ENCODE measurements at regions not wholly inside any gene's neighbourhood (a gene's known extent, or its start where the extent isn't known, plus 50 kb on each side); places are given as distances from the start of the nearest gene placed in this dataset.
"Not testable (repeated sequence)": the region's sequence is repeated elsewhere in the genome, so short reads cannot be mapped to it uniquely, and the experiment has no call there.

- DNase-seq (ENCODE audit: low read depth in 4 of 4, low spot score in 3 of 4): no peak
Measured at GRCh38 chr18:27313678-27314077, 128.6 kb upstream of the CHST9 start.

DNA sequence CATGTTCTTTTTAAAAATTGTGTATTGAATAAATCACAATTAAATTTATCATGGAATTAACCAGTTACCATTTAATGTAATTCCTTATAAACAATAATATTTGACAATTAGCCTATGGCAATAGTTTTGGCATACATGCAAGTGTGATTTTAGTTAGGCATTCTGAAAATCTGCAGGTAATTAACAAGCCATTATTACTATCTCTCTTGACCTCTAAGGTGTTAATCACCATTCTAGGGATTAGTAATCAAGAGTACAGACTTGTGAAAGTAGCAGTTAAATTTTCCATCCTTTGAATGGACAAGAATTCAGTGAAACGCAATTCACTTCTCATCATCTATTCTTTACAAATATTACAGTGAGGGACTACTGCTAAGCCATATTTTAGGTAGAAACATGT, 127.7 kb upstream of the CHST9 start:
- DNase-seq (ENCODE audit: low read depth in 4 of 4, low spot score in 3 of 4): no peak

GRCh38 chr18:27312153-27312552, 127.0 kb upstream of the CHST9 start:
- no peak for DNase-seq (ENCODE audit: low read depth in 4 of 4, low spot score in 3 of 4)

- DNase-seq (ENCODE audit: low read depth in 4 of 4, low spot score in 3 of 4): no peak
Measured at GRCh38 chr18:27311114-27311513, 126.0 kb upstream of the CHST9 start.

DNA sequence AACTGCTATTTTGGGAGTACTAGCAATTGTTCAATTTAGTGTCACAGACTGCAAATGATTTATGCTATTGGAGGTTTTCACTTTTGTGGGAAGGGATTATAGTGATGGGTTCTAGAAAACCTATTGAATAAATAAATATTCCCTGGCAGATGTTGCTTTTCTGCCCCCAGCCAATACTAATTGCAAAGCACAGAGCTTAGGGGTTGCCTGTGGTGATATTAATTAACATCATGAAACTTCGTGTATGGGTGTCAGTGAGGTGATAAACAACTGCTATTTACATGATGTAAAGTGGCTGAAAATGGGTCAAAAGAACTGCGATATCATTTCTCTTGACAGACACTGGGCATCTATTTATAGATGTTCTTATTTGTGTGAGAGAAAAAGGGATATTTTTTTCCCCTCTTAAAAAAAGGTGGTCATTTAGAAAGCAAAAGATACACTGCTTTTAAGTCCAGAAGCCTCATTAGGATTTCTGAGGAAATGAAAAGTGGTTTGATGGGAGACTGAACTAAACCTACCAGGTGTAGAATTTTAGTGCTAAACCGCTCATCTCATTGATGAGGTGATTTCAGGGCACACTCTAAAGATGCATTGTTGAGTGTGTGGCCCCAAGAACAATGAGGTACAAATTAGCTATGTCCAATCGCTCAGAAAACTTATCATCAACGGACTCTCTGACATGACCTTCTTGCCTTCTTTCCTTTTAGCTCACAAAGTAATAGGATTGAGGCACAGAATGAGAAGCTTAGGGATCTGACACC, 116.7 kb upstream of the CHST9 start:
- DNase-seq (ENCODE audit: low read depth in 4 of 4, low spot score in 3 of 4): no peak

DNA sequence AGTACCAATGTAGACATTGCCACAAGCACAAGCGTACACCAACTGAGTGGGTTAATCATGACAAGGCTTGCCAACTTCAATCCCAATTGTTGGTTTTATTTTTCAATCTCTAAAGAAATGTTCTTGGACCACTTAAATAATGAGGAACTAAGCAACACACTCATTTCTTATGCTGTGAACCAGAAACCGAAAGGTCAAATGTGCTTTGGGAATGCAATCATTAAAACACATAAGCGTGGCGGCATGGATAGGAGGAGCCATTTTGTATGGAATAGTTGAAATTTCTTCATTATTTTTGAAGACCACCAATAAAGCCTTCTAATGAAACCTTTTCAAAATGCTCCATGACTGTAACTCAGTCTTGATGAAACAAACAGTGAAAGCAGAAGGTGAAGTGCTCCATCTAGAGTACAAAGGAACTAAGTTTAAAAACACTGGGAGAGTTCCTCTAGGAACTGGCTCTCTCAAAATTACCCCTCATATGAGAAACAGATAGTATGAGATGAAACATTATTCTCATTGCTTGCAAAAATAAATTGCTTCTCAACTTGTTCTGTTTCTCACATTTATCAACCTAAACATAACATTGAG, 113.2 kb upstream of the CHST9 start:
- no peak for DNase-seq (ENCODE audit: low read depth in 4 of 4, low spot score in 3 of 4)

DNA sequence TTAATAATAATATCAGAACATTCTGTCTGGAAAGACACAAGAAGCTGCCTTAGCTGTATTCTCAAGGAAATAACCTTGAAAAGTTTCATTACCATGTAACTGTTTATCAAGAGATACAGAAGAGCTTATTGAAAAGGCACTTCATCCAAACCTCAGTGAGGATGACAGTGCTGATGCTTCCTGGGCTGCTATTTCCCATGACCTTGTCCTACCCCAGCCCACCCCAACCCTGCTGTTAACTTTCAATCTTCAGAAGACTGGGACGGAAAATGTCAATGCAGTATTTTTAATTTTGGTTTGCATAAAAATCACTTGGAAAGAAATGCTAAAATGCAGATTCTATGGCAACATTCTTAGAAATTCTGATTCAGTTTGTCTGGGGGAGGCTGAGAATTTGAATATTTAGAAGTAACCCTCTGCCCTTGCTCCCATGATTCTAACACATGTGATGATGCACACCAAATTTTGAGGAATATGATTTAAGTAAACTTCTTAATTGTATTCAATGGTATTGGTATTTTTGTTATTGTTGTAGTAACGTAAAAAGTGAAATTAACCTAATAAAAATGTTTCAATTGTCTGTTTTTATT, 101.0 kb upstream of the CHST9 start:
- DNase-seq (ENCODE audit: low read depth in 4 of 4, low spot score in 3 of 4): not testable (repeated sequence)

DNA sequence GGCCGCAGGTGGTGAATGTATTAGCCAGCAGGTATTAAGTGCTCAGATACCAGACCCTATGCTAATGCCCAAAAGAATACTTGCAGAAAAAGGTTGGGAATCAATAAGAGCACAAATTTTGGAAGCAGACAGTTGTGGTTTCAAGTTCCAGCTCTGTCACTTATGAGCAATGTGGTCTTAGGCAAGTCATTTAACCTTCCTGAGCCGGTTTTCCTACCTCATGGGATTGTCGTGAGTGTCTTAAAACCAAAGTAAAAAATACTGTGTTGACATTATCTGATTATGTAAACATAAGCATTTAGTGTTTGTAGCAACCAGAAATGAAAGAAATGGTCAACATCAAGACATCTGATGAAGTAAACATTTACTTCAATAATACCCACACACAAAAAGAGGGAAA, 93.0 kb upstream of the CHST9 start:
- no peak for DNase-seq (ENCODE audit: low read depth in 4 of 4, low spot score in 3 of 4)

GRCh38 chr18:27277554-27277953, 92.4 kb upstream of the CHST9 start:
- DNase-seq (ENCODE audit: low read depth in 4 of 4, low spot score in 3 of 4): no peak

- DNase-seq (ENCODE audit: low read depth in 4 of 4, low spot score in 3 of 4): no peak
Measured at GRCh38 chr18:27276886-27277285, 91.8 kb upstream of the CHST9 start.

DNA sequence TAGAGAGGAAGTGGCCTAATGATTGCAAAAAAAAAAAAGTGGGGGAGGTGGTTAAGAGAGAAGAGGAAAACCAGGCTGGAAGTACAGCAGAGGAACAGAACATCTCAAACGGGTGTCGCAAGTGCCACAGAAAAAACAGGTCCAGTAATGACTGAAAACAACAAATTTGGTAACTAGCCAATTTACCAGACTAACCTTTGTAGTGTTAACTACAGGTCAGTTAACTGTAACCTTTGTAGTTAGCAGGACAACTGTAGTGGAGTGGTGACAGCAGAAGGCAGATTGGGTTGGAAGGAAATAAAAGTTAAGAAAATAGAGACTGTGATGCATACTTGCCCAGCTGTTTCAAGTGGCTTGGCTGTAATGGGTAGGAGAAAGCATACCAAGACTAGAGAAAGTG, 91.4 kb upstream of the CHST9 start:
- no peak for DNase-seq (ENCODE audit: low read depth in 4 of 4, low spot score in 3 of 4)

DNA sequence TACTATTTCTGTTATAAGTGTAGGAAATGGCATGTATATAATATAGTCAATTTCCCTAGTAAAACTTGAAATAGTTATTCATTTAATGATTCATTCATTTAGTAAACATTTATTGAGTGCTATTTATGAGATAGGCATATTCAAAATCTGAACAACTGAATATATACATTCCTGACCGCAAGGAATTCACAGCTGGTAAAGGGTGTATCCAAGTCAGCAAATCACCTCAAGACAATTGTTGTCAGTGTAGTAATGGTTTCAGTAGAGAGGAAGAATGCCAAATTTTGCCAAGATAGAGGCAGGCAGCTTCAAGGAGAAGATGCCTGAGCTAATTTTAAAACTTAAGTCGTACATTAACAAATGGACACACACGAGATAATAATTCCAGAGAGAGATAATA, 89.8 kb upstream of the CHST9 start:
- no peak for DNase-seq (ENCODE audit: low read depth in 4 of 4, low spot score in 3 of 4)

GRCh38 chr18:27270508-27270907, 85.4 kb upstream of the CHST9 start:
- DNase-seq (ENCODE audit: low read depth in 4 of 4, low spot score in 3 of 4): no peak

- DNase-seq (ENCODE audit: low read depth in 4 of 4, low spot score in 3 of 4): no peak
Measured at GRCh38 chr18:27263369-27263768, 78.3 kb upstream of the CHST9 start.

- DNase-seq (ENCODE audit: low read depth in 4 of 4, low spot score in 3 of 4): no peak
Measured at GRCh38 chr18:27261769-27262549, 76.9 kb upstream of the CHST9 start.

- DNase-seq (ENCODE audit: low read depth in 4 of 4, low spot score in 3 of 4): no peak
Measured at GRCh38 chr18:27253571-27253970, 68.5 kb upstream of the CHST9 start.

DNA sequence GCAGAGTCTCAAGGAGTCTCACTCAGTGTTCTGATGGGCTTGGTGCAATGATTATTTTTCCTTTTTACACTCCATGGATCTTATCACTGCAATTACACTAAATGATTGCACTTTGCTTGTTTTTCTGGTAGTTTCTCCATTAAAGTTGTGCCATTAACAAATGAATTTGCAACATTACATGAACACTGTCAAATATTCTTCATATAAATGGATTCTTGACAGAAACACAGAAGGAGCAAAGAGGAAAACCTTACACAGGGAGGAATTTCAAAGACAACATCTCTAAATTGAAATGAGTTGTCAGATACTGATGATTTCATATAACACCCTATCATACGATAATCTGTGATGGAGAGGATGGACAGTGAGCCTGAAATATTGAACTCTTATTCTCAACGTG, 65.4 kb upstream of the CHST9 start:
- no peak for DNase-seq (ENCODE audit: low read depth in 4 of 4, low spot score in 3 of 4)

DNA sequence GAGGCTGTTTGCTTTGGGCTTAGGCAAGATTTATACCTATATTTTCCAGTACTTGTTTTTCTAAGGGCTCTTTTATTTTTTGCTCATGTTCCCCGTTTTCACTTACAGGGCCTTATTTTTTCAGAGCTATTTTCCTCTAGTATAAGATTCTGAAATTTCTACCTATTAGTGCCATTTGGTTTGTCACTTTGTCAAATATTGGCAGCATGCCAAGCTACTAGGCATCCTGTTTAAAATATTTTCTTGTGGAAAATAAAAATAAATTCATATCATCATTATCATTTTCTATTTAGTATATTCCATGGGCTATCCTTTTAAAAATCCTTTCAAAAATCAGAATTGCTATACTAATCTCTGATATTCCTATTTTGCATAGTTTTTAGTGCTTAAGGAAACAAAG, 64.8 kb upstream of the CHST9 start:
- DNase-seq (ENCODE audit: low read depth in 4 of 4, low spot score in 3 of 4): no peak

DNA sequence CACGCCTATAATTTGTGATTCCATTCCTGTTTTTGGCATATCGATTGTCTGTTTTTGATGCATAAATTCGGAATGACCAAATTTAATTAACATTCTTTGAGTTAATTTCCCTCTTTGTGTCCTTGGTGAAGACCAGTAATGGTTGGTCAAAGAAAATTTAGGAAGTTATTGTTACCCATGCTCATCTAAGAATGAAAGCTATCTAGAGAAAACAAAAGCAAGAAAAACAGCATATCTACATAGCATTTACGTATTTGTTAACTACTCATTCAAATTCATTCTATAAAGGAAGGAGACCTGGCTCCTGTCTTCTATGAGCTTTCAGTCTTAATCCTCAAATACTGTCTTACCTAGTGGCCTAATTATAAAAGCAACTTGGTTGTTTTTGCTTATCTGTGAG, 59.2 kb upstream of the CHST9 start:
- no peak for DNase-seq (ENCODE audit: low read depth in 4 of 4, low spot score in 3 of 4)

DNA sequence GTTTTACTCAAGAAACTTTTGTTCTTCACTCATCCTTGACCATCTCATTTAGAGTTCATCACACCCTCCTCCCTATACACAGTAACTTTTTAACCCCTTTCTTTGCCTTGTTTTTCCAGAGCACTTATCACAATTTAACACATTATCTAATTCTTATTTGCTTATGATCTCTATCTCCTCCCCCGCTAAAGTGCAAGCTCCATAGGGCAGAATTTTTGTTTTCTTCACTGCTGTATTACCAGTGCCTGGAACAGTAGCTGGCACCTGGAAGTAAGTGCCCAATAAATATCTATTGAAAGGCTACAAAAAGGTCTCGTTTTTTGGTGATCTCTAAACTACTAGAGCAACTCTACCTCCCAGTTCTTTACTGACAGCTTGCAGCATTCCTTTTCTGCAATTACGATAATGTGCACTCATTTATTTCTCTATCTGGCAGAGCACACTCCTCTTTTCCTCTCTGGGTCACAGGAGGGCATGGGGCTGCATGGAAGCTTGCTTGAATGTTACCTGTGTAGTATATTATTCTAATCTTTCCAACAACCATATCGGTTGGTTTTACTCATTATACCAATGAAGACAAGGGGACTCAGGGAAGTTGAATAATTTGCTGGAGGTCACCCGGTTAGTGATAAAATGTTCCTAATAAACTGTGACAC, 57.4 kb upstream of the CHST9 start:
- no peak for DNase-seq (ENCODE audit: low read depth in 4 of 4, low spot score in 3 of 4)

DNA sequence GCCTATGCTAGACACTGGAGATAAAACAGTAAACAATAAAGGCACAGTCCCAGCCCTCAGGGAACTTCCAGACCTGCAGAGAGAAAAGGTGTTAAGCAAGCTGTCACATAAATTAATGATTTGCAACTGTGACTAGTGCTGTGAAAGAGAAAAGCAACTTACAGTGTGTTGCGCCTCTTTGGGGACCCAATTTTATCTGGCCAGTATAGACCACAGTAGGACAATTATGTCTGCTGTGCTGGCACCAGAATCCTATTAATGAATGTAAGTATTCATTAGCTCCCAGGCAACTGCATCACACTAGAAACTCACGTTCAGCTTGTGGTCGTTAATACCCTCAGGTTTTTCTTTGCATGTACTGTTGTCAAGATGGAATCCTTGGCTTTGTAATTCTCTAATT, 55.3 kb upstream of the CHST9 start:
- no peak for DNase-seq (ENCODE audit: low read depth in 4 of 4, low spot score in 3 of 4)

All from right renal pelvis (tissue), 4 donors.